ENCODE measurements at regions not wholly inside any gene's neighbourhood (a gene's known extent, or its start where the extent isn't known, plus 50 kb on each side); places are given as distances from the start of the nearest gene placed in this dataset.

- TF ChIP-seq CHD7 (IDR thresholded peaks at IDR 0.05; ENCODE audit: insufficient replicate concordance, low read length) = no peak
- no peak for TF ChIP-seq MAFK (IDR thresholded peaks at IDR 0.05; ENCODE audit: low read depth, low read length)
Measured at GRCh38 chr2:57550912-57551311, 495.7 kb upstream of the VRK2 start (continued).

Measured in H1 (cell line).